Peyer's patch (tissue), 4 donors: ENCODE measurements at regions not wholly inside any gene's neighbourhood (a gene's known extent, or its start where the extent isn't known, plus 50 kb on each side); places are given as distances from the start of the nearest gene placed in this dataset.
"Not testable (repeated sequence)": the region's sequence is repeated elsewhere in the genome, so short reads cannot be mapped to it uniquely, and the experiment has no call there.

ENCODE experiments used
- DNase-seq, 3 donors: peaks; one replicate each; pipeline ENCODE4 v3.0.0-alpha.2; 2017 to 2019
- H3K27ac ChIP-seq, 4 donors: fragments of 200-600 bp; sonication (generic); one replicate each; pipeline ENCODE4 v1.5.1; 2016 to 2019
- H3K27me3 ChIP-seq, 2 donors: fragments of 200-600 bp; sonication (generic); one replicate each; pipeline ENCODE4 v1.5.1; 2019
- H3K36me3 ChIP-seq, 3 donors: fragments of 200-600 bp; sonication (generic); one replicate each; pipeline ENCODE4 v1.5.1; 2016 to 2019
- H3K4me1 ChIP-seq, 4 donors: fragments of 200-600 bp; sonication (generic); one replicate each; pipeline ENCODE4 v1.5.1; 2016 to 2019
- H3K4me3 ChIP-seq, 4 donors: fragments of 200-600 bp; sonication (generic); 1 replicate in 3 of 4; 2 replicates in 1 of 4; pipeline ENCODE4 v1.5.1; 2016 to 2019; ENCODE audit warnings: mild to moderate bottlenecking in 1 of 4
- H3K9me3 ChIP-seq, 4 donors: fragments of 200-600 bp; sonication (generic); one replicate each; pipeline ENCODE4 v1.5.1; 2016 to 2019; ENCODE audit warnings: mild to moderate bottlenecking in 1 of 4
- POLR2A ChIP-seq, 2 donors: fragments of 450-650 bp; IDR thresholded peaks; one replicate each; pipeline ENCODE4 v1.5.1; 2017; ENCODE audit warnings: antibody characterized with exemption in 2 of 2, mild to moderate bottlenecking in 2 of 2, moderate library complexity in 2 of 2
- TF ChIP-seq, protein P1 (sequence below), 6 experiments: fragments of 450-650 bp in 4 of 6; fragments of 200-600 bp in 2 of 6; sonication (generic) in 1 of 6; IDR thresholded peaks; one replicate each; pipeline ENCODE4 v1.5.1; 2017 to 2019; ENCODE audit warnings: antibody characterized with exemption in 6 of 6, mild to moderate bottlenecking in 3 of 6, moderate library complexity in 1 of 6

DNA sequence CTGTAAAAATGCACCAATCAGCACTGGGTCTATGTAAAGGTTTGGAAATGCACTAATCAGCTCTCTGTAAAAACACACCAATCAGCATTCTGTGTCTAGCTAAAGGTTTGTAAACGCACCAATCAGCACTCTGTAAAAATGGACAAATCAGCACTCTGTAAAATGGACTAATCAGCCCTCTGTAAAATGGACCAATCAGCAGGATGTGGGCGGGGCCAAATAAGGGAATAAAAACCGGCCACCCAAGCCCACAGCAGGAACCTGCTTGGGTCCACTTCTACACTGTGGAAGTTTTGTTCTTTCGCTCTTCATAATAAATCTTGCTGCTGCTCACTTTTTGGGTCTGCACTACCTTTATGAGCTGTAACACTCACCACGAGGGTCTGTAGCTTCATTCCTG lies 101.0 kb downstream of the SMC2 start:
- H3K4me1 ChIP-seq, H3K36me3 ChIP-seq, H3K27ac ChIP-seq, H3K9me3 ChIP-seq, H3K27me3 ChIP-seq, H3K4me3 ChIP-seq, DNase-seq: not testable (repeated sequence)

DNA sequence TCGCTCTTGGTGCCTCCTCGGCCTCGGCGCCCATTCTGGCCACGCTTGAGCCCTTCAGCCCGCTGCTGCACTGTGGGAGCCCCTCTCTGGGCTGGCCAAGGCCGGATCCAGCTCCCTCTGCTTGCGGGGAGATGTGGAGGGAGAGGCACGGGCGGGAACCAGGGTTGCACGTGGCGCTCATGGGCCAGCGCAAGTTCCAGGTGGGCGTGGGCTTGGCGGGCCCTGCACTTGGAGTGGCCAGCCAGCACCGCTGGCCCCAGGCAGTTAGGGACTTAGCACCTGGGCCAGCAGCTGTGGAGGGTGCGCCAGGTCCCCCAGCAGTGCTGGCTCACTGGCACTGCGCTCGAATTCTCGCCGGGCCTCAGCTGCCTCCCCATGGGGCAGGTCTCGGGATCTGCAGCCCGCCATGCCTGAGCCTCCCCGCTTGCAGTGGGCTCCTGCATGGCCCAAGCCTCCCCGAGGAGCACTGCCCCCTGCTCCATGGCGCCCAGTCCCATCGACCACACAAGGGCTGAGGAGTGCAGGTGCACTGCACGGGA lies 106.4 kb downstream of the SMC2 start:
- TF ChIP-seq, protein P1, sequence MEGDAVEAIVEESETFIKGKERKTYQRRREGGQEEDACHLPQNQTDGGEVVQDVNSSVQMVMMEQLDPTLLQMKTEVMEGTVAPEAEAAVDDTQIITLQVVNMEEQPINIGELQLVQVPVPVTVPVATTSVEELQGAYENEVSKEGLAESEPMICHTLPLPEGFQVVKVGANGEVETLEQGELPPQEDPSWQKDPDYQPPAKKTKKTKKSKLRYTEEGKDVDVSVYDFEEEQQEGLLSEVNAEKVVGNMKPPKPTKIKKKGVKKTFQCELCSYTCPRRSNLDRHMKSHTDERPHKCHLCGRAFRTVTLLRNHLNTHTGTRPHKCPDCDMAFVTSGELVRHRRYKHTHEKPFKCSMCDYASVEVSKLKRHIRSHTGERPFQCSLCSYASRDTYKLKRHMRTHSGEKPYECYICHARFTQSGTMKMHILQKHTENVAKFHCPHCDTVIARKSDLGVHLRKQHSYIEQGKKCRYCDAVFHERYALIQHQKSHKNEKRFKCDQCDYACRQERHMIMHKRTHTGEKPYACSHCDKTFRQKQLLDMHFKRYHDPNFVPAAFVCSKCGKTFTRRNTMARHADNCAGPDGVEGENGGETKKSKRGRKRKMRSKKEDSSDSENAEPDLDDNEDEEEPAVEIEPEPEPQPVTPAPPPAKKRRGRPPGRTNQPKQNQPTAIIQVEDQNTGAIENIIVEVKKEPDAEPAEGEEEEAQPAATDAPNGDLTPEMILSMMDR (IDR thresholded peaks at IDR 0.05) = no peak
- TF ChIP-seq POLR2A (IDR thresholded peaks at IDR 0.05) = no peak
- H3K27me3 ChIP-seq = no peaks in the 10 kb centered on the region
- H3K4me1 ChIP-seq = no peaks in the 10 kb centered on the region

DNA sequence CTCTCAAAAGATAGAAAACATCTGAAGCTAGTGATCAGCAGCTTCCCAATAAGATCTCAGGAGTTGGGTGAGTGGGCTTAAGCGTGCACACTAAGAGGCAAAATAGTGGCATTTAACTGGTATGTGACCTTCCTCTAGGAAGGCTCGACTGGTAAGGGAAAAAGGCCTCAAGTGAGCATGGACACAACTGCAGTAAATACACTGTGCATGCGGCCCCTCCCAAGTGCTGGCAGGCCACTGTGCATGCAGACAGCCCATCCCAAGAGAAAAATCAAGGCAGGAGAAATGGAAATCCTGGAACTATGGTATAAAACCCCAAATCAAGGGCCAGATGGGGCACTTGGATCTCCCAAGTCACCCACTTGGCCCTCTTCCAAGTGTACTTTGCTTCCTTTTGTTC lies 112.7 kb downstream of the SMC2 start:
- H3K27ac ChIP-seq = no peak overlapping the region
- H3K4me1 ChIP-seq = no peaks in the 10 kb centered on the region
- no peaks in the 10 kb centered on the region for H3K27me3 ChIP-seq
- TF ChIP-seq, protein P1 (IDR thresholded peaks at IDR 0.05) = no peak
- no peak for TF ChIP-seq POLR2A (IDR thresholded peaks at IDR 0.05)
- no peak for DNase-seq
- no peaks in the 10 kb centered on the region for H3K9me3 ChIP-seq
- no peak overlapping the region for H3K4me3 ChIP-seq
- no peaks in the 10 kb centered on the region for H3K36me3 ChIP-seq

More for the DNA sequence above, 106.4 kb downstream of the SMC2 start:
- no peak overlapping the region for H3K4me3 ChIP-seq
- DNase-seq = no peak
- no peaks in the 10 kb centered on the region for H3K36me3 ChIP-seq
- H3K9me3 ChIP-seq = no peaks in the 10 kb centered on the region
- no peak overlapping the region for H3K27ac ChIP-seq

DNA sequence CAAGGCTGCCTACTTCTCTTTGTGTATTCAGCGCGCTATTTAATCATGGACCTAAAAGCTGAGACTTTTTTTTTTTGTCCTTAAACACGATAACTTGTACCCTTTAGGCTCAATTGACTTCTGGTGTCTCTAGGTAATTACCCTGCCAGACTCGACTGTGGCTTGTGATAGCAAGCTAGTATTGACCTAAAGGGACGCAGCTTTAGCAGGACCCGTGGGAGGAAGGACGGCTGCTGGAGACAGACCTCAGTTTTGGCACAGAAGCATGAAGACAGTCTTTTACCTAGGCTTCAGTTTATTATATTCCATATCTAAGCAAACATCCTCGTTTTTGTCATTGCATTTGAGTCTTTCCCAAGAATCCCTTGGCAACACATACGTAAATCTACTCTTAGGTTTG lies 115.3 kb downstream of the SMC2 start:
- H3K27ac ChIP-seq = no peak overlapping the region
- TF ChIP-seq, protein P1 (IDR thresholded peaks at IDR 0.05) = no peak
- no peak for TF ChIP-seq POLR2A (IDR thresholded peaks at IDR 0.05)
- no peaks in the 10 kb centered on the region for H3K27me3 ChIP-seq
- no peak overlapping the region for H3K4me3 ChIP-seq
- H3K4me1 ChIP-seq = no peaks in the 10 kb centered on the region
- no peaks in the 10 kb centered on the region for H3K9me3 ChIP-seq
- no peaks in the 10 kb centered on the region for H3K36me3 ChIP-seq
- DNase-seq = no peak

DNA sequence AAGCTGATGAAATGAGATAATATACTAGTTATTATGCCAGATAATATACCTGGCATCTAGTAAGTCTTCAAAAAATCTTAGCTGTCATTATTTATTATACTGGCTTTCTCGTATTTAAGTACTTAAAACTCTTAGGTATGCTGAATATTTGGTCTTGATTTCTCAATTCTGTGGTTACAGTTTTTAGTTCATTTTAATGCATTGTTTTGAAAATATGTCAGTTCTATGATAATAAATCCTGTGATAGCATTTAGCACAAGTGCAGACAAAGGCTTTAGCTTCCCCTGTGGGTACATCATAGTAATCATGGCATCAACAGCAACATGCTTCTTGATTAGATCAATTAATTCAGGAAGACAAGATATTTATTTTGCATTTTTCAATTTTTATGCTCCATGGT lies 133.0 kb downstream of the SMC2 start:
- no peak for DNase-seq
- H3K9me3 ChIP-seq = no peaks in the 10 kb centered on the region
- H3K27ac ChIP-seq = no peak overlapping the region
- TF ChIP-seq POLR2A (IDR thresholded peaks at IDR 0.05) = no peak
- TF ChIP-seq, protein P1 (IDR thresholded peaks at IDR 0.05) = no peak
- H3K4me1 ChIP-seq = no peaks in the 10 kb centered on the region
- no peak overlapping the region for H3K4me3 ChIP-seq
- no peaks in the 10 kb centered on the region for H3K27me3 ChIP-seq
- no peaks in the 10 kb centered on the region for H3K36me3 ChIP-seq

DNA sequence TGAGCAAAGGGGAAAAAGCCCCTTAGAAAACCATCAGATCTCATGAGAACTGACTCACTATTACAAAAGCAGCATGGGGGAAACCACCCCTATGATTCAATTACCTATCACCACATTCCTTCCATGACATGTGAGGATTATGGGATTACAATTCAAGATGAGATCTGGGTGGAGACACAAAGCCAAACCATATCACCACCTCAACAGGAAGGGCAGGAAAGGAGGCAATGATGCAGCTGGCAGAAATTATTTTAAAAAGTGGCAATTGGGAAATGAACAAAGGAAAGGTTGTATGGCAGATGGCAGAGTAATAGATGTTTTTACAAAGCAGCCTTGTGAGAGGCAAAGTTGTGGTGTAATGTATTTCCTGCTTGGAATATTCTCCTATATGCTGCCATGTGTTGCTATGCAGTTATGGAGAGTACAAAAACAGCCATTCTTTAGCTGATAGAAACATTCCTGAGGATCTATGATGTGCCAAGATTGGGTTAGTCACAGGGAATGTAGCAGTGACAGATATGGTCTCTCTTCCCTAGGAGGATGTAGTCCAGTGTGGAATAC lies 138.8 kb downstream of the SMC2 start:
- DNase-seq = no peak
- Histone ChIP-seq H3K4me3 (no peak overlapping the region), H3K9me3 (peaks cover 0 to 10% (median 0%) of the 10 kb centered on the region in 4 donors), H3K27ac (no peak overlapping the region), H3K36me3 (no peaks in the 10 kb centered on the region), H3K4me1 (no peaks in the 10 kb centered on the region), H3K27me3 (no peaks in the 10 kb centered on the region)
- TF ChIP-seq, protein P1 (IDR thresholded peaks at IDR 0.05) = no peak
- TF ChIP-seq POLR2A (IDR thresholded peaks at IDR 0.05) = no peak
